Naive thymus-derived CD4-positive, alpha-beta T cell (primary cell): ENCODE measurements at regions not wholly inside any gene's neighbourhood (a gene's known extent, or its start where the extent isn't known, plus 50 kb on each side); places are given as distances from the start of the nearest gene placed in this dataset.

Source experiments
- ATAC-seq: fragments of 150-1000 bp; cut with Tn5 transposase; 2 replicates; pipeline ENCODE4 v1.10.0; 2021; ENCODE audit warnings: mild to moderate bottlenecking, moderate library complexity
- CTCF ChIA-PET: fragments of 350-600 bp; sonication (Branson Sonifier 250); formaldehyde crosslinking; loops from one replicate; lab custom pipeline; 2021; ENCODE audit warnings: antibody characterized with exemption; lab: Charles Lee
- POLR2A ChIA-PET: fragments of 350-600 bp; sonication (Branson Sonifier 250); formaldehyde crosslinking; loops from one replicate; lab custom pipeline; 2021; ENCODE audit warnings: antibody characterized with exemption, inconsistent platforms; lab: Charles Lee
- DNase-seq, 9 donors: peaks; one replicate each; pipeline versions ENCODE4 v3.0.0 to v3.0.0-alpha.2; 2020 to 2022; ENCODE audit warnings: mixed read lengths in 1 of 9
- H3K27ac ChIP-seq: one replicate; pipeline ENCODE4 v1.7.0; 2013; ENCODE audit warnings: mild to moderate bottlenecking, low read depth, low read length, moderate library complexity
- H3K27me3 ChIP-seq, 2 donors: one replicate each; pipeline ENCODE4 v1.7.0; 2013; ENCODE audit warnings: low read length in 2 of 2, mild to moderate bottlenecking in 2 of 2, moderate library complexity in 2 of 2; ENCODE audit not compliant: control insufficient read depth in 2 of 2, insufficient read depth in 2 of 2
- H3K36me3 ChIP-seq, 3 experiments: 1 replicate in 2 of 3; 2 replicates in 1 of 3; pipeline ENCODE4 v1.7.0; 2013; ENCODE audit warnings: low read length in 3 of 3, mild to moderate bottlenecking in 3 of 3, moderate library complexity in 1 of 3; ENCODE audit not compliant: insufficient read depth in 3 of 3, control insufficient read depth in 2 of 3
- H3K4me1 ChIP-seq, 2 donors: one replicate each; pipeline ENCODE4 v1.7.0; 2013; ENCODE audit warnings: low read length in 2 of 2, mild to moderate bottlenecking in 2 of 2, moderate library complexity in 1 of 2; ENCODE audit not compliant: control insufficient read depth in 2 of 2, insufficient read depth in 2 of 2
- H3K4me3 ChIP-seq: 2 replicates; pipeline ENCODE4 v1.7.0; 2013; ENCODE audit warnings: mild to moderate bottlenecking, low read length
- H3K9me3 ChIP-seq, 3 experiments: 1 replicate in 2 of 3; 2 replicates in 1 of 3; pipeline ENCODE4 v1.7.0; 2013; ENCODE audit warnings: low read length in 3 of 3; ENCODE audit not compliant: control insufficient read depth in 2 of 3
- H3K27ac Mint-ChIP-seq, 9 donors: one replicate each; pipeline ENCODE4 v1.8.0; 2020 to 2022; ENCODE audit warnings: mixed read lengths in 9 of 9, mild to moderate bottlenecking in 8 of 9, moderate library complexity in 5 of 9, inconsistent platforms in 2 of 9
- H3K27me3 Mint-ChIP-seq, 5 donors: one replicate each; pipeline ENCODE4 v1.8.0; 2021 to 2022; ENCODE audit warnings: mixed read lengths in 5 of 5, mild to moderate bottlenecking in 1 of 5
- H3K36me3 Mint-ChIP-seq, 5 donors: one replicate each; pipeline ENCODE4 v1.8.0; 2020 to 2022; ENCODE audit warnings: mixed read lengths in 5 of 5, mild to moderate bottlenecking in 3 of 5, inconsistent platforms in 1 of 5
- H3K4me1 Mint-ChIP-seq, 7 donors: one replicate each; pipeline ENCODE4 v1.8.0; 2020 to 2022; ENCODE audit warnings: mixed read lengths in 7 of 7, mild to moderate bottlenecking in 3 of 7, inconsistent platforms in 1 of 7
- H3K4me3 Mint-ChIP-seq, 10 donors: one replicate each; pipeline ENCODE4 v1.8.0; 2020 to 2022; ENCODE audit warnings: mild to moderate bottlenecking in 10 of 10, mixed read lengths in 10 of 10, moderate library complexity in 6 of 10, inconsistent platforms in 2 of 10
- H3K9me3 Mint-ChIP-seq, 11 donors: one replicate each; pipeline ENCODE4 v1.8.0; 2020 to 2022; ENCODE audit warnings: mixed read lengths in 11 of 11, mild to moderate bottlenecking in 4 of 11, inconsistent platforms in 1 of 11, moderate library complexity in 1 of 11
- intact Hi-C, 2 donors: fragments of 100-400 bp; cut with micrococcal nuclease; formaldehyde crosslinking; loops; one replicate each; pipeline ENCODE4 v1.15.1; 2023

- Mint-ChIP-seq H3K36me3 (no peaks in the 10 kb centered on the region), H3K4me1 (no peaks in the 10 kb centered on the region), H3K27me3 (peaks cover 0 to 36% (median 6%) of the 10 kb centered on the region in 5 donors), H3K9me3 (peaks cover 0 to 23% (median 7%) of the 10 kb centered on the region in 11 donors), H3K4me3 (no peak overlapping the region), H3K27ac (no peak overlapping the region)
- Histone ChIP-seq H3K36me3 (no peaks in the 10 kb centered on the region), H3K9me3 (peaks cover 0 to 6% (median 0%) of the 10 kb centered on the region in 3 experiments), H3K27ac (no peak overlapping the region), H3K4me1 (no peaks in the 10 kb centered on the region), H3K27me3 (no peaks in the 10 kb centered on the region), H3K4me3 (no peak overlapping the region)
- CTCF ChIA-PET: no interaction called here
- no peak for ATAC-seq
- intact Hi-C loops: no loop called here
- no peak for DNase-seq
- POLR2A ChIA-PET: no interaction called here
Observed at GRCh38 chr9:135230386-135230765, 142.9 kb downstream of the OLFM1 start.

GRCh38 chr9:135230817-135231520 is 143.5 kb downstream of the OLFM1 start:
- intact Hi-C loops: no loop called here

GRCh38 chr9:135239100-135239768 is 151.8 kb downstream of the OLFM1 start:
- no peaks in the 10 kb centered on the region for H3K36me3 ChIP-seq
- intact Hi-C loops: no loop called here
- ATAC-seq: no peak
- peaks cover 0 to 23% (median 0%) of the 10 kb centered on the region in 5 donors for H3K27me3 Mint-ChIP-seq
- H3K9me3 ChIP-seq: no peaks in the 10 kb centered on the region
- no peaks in the 10 kb centered on the region for H3K4me1 Mint-ChIP-seq
- H3K4me3 Mint-ChIP-seq: no peak overlapping the region
- H3K27ac ChIP-seq: no peak overlapping the region
- no peak overlapping the region for H3K4me3 ChIP-seq
- no peak overlapping the region for H3K27ac Mint-ChIP-seq
- peaks cover 0 to 8% (median 3%) of the 10 kb centered on the region in 11 donors for H3K9me3 Mint-ChIP-seq
- H3K4me1 ChIP-seq: no peaks in the 10 kb centered on the region
- ChIA-PET POLR2A (no interaction called here), CTCF (no interaction called here)
- DNase-seq: no peak
- no peaks in the 10 kb centered on the region for H3K27me3 ChIP-seq
- H3K36me3 Mint-ChIP-seq: peaks cover 0 to 3% (median 0%) of the 10 kb centered on the region in 5 donors

More at GRCh38 chr9:135230817-135231520, 143.5 kb downstream of the OLFM1 start:
- peaks cover 0 to 6% (median 0%) of the 10 kb centered on the region in 3 experiments for H3K9me3 ChIP-seq
- no peak overlapping the region for H3K4me3 ChIP-seq
- no peaks in the 10 kb centered on the region for H3K4me1 ChIP-seq
- Mint-ChIP-seq H3K27ac (no peak overlapping the region), H3K27me3 (peaks cover 0 to 36% (median 6%) of the 10 kb centered on the region in 5 donors), H3K4me1 (no peaks in the 10 kb centered on the region), H3K4me3 (no peak overlapping the region), H3K36me3 (no peaks in the 10 kb centered on the region), H3K9me3 (peaks cover 0 to 23% (median 7%) of the 10 kb centered on the region in 11 donors)
- POLR2A ChIA-PET: no interaction called here
- no peak for DNase-seq
- H3K36me3 ChIP-seq: no peaks in the 10 kb centered on the region
- H3K27ac ChIP-seq: no peak overlapping the region
- no peak for ATAC-seq
- CTCF ChIA-PET: no interaction called here
- H3K27me3 ChIP-seq: no peaks in the 10 kb centered on the region

GRCh38 chr9:135239769-135240141 is 152.3 kb downstream of the OLFM1 start:
- peaks cover 0 to 8% (median under 1%) of the 10 kb centered on the region in 11 donors for H3K9me3 Mint-ChIP-seq
- H3K27me3 Mint-ChIP-seq: peaks cover 0 to 26% (median under 1%) of the 10 kb centered on the region in 5 donors
- Histone ChIP-seq H3K9me3 (no peaks in the 10 kb centered on the region), H3K4me3 (no peak overlapping the region), H3K4me1 (no peaks in the 10 kb centered on the region), H3K27me3 (no peaks in the 10 kb centered on the region), H3K36me3 (no peaks in the 10 kb centered on the region), H3K27ac (no peak overlapping the region)
- intact Hi-C loops: no loop called here
- CTCF ChIA-PET: no interaction called here
- H3K4me3 Mint-ChIP-seq: no peak overlapping the region
- DNase-seq (no peak), ATAC-seq (no peak)
- H3K36me3 Mint-ChIP-seq: peaks cover 0 to 3% (median 0%) of the 10 kb centered on the region in 5 donors
- no peak overlapping the region for H3K27ac Mint-ChIP-seq
- no peaks in the 10 kb centered on the region for H3K4me1 Mint-ChIP-seq
- POLR2A ChIA-PET: no interaction called here

GRCh38 chr9:135240222-135240621 is 152.8 kb downstream of the OLFM1 start:
- Histone ChIP-seq H3K36me3 (no peaks in the 10 kb centered on the region), H3K4me3 (no peak overlapping the region), H3K27ac (no peak overlapping the region), H3K4me1 (no peaks in the 10 kb centered on the region), H3K27me3 (no peaks in the 10 kb centered on the region), H3K9me3 (no peaks in the 10 kb centered on the region)
- ATAC-seq: no peak
- Mint-ChIP-seq H3K27me3 (peaks cover 0 to 28% (median 5%) of the 10 kb centered on the region in 5 donors), H3K27ac (no peak overlapping the region), H3K4me3 (no peak overlapping the region), H3K9me3 (peaks cover 0 to 8% (median 0%) of the 10 kb centered on the region in 11 donors), H3K4me1 (no peaks in the 10 kb centered on the region), H3K36me3 (peaks cover 0 to 3% (median 0%) of the 10 kb centered on the region in 5 donors)
- DNase-seq: no peak
- POLR2A ChIA-PET: no interaction called here
- intact Hi-C loops: no loop called here
- CTCF ChIA-PET: no interaction called here

- Mint-ChIP-seq H3K4me3 (no peak overlapping the region), H3K9me3 (peaks cover 0 to 5% (median 0%) of the 10 kb centered on the region in 11 donors), H3K36me3 (peaks cover 0 to 3% (median 0%) of the 10 kb centered on the region in 5 donors), H3K27me3 (peaks cover 0 to 35% (median 9%) of the 10 kb centered on the region in 5 donors), H3K27ac (no peak overlapping the region), H3K4me1 (no peaks in the 10 kb centered on the region)
- ATAC-seq (no peak), DNase-seq (no peak)
- POLR2A ChIA-PET: no interaction called here
- Histone ChIP-seq H3K27me3 (no peaks in the 10 kb centered on the region), H3K27ac (no peak overlapping the region), H3K36me3 (no peaks in the 10 kb centered on the region), H3K9me3 (no peaks in the 10 kb centered on the region), H3K4me3 (no peak overlapping the region), H3K4me1 (no peaks in the 10 kb centered on the region)
- CTCF ChIA-PET: no interaction called here
- intact Hi-C loops: no loop called here
Observed at GRCh38 chr9:135240871-135241311, 153.4 kb downstream of the OLFM1 start.
